K562 (cell line): ENCODE measurements at regions not wholly inside any gene's neighbourhood (a gene's known extent, or its start where the extent isn't known, plus 50 kb on each side); places are given as distances from the start of the nearest gene placed in this dataset.

Experiments used
- ATAC-seq: fragments of 200-7000 bp; cut with Tn5 transposase; 3 replicates; pipeline ENCODE4 v1.9.1; 2020; ENCODE audit warnings: moderate library complexity
- BruUV-seq: library from RNA; stranded (reverse); fragments of 400-500 nt; replicated peaks from 2 replicates; lab custom pipeline; 2021; lab: Mats Ljungman, UMichigan
- CTCF ChIA-PET: fragments of 300-600 bp; formaldehyde crosslinking; extraction: SDS; loops from one replicate; lab custom pipeline; 2021; ENCODE audit warnings: low intra/inter-chr PET ratio; lab: Yijun Ruan, JAX
- POLR2A ChIA-PET: fragments of 300-600, 350-650 bp; sonication (Branson Sonifier 250); formaldehyde crosslinking; extraction: SDS; loops from one replicate; lab custom pipeline; 2021; ENCODE audit warnings: antibody characterized with exemption, inconsistent platforms; lab: Yijun Ruan, JAX
- DNase-seq, 4 experiments: peaks; one replicate each; pipeline versions ENCODE4 v3.0.0 to v3.0.0-alpha.2; 2011 to 2018; ENCODE audit warnings: low spot score in 3 of 4, mixed read lengths in 3 of 4; ENCODE audit errors: extremely low read depth in 1 of 4
- FAIRE-seq: peaks from 2 replicates; lab custom pipeline; 2011; peaks lifted over from hg19 to GRCh38; lab: Jason Lieb, UNC
- H2AFZ ChIP-seq: 2 replicates; pipeline ENCODE4 v1.6.0; 2011; ENCODE audit warnings: low read depth, low read length, control low read depth, inconsistent platforms
- H3K27ac ChIP-seq: fragments of 200-600 bp; 3 replicates; pipeline ENCODE4 v1.8.0; 2011; ENCODE audit warnings: low read depth, mild to moderate bottlenecking, control low read depth, inconsistent platforms, low read length, moderate library complexity, mixed read lengths; ENCODE audit errors: extremely low read depth
- H3K27me3 ChIP-seq, 2 experiments: fragments of 300-600 bp in 1 of 2; 2 replicates in 1 of 2; 3 replicates in 1 of 2; pipeline versions ENCODE4 v1.6.0 to v1.8.0; 2011; ENCODE audit warnings: inconsistent platforms in 2 of 2, low read length in 2 of 2, mild to moderate bottlenecking in 1 of 2, mixed read lengths in 1 of 2, moderate library complexity in 1 of 2; ENCODE audit not compliant: control insufficient read depth in 2 of 2, insufficient read depth in 2 of 2
- H3K36me3 ChIP-seq: fragments of 300-600 bp; 3 replicates; pipeline ENCODE4 v1.8.0; 2011; ENCODE audit warnings: mild to moderate bottlenecking, low read length, inconsistent platforms; ENCODE audit not compliant: control insufficient read depth, insufficient read depth
- H3K4me1 ChIP-seq, 2 experiments: fragments of 200-600 bp in 1 of 2; replicated peaks in 1 of 2; 2 replicates in 1 of 2; 3 replicates in 1 of 2; pipeline versions ENCODE4 v1.5.1 to v1.8.0; 2011; ENCODE audit warnings: inconsistent platforms in 2 of 2, low read length in 2 of 2, mild to moderate bottlenecking in 1 of 2, mixed read lengths in 1 of 2, moderate library complexity in 1 of 2; ENCODE audit not compliant: control insufficient read depth in 2 of 2, insufficient read depth in 2 of 2
- H3K4me2 ChIP-seq: 2 replicates; pipeline ENCODE4 v1.6.1; 2011; ENCODE audit warnings: low read length, control low read depth, inconsistent platforms, mixed read lengths; ENCODE audit not compliant: insufficient read depth
- H3K4me3 ChIP-seq: fragments of 200-600 bp; sonication (generic), shearing (Covaris generic); 2 replicates; pipeline ENCODE4 v1.5.1; 2016; ENCODE audit warnings: control low read depth, inconsistent platforms
- H3K79me2 ChIP-seq: fragments of 200-600 bp; 3 replicates; pipeline ENCODE4 v1.8.0; 2011; ENCODE audit warnings: low read length, inconsistent platforms; ENCODE audit not compliant: control insufficient read depth, insufficient read depth
- H3K9ac ChIP-seq, 2 experiments: 2 replicates each; pipeline versions ENCODE4 v1.6.0 to v1.6.1; 2011; ENCODE audit warnings: low read depth in 2 of 2, low read length in 2 of 2, control low read depth in 1 of 2, inconsistent platforms in 1 of 2, mild to moderate bottlenecking in 1 of 2, mixed read lengths in 1 of 2; ENCODE audit not compliant: insufficient read depth in 1 of 2
- H3K9me1 ChIP-seq: one replicate; pipeline ENCODE4 v1.6.0; 2011; ENCODE audit warnings: inconsistent platforms, mild to moderate bottlenecking, low read length, moderate library complexity; ENCODE audit not compliant: control insufficient read depth, insufficient read depth
- H3K9me3 ChIP-seq: replicated peaks from 2 replicates; pipeline ENCODE4 v1.5.1; 2011; ENCODE audit warnings: low read depth, low read length, inconsistent platforms; ENCODE audit not compliant: control insufficient read depth, insufficient read depth
- H4K20me1 ChIP-seq: replicated peaks from 2 replicates; pipeline ENCODE4 v1.6.1; 2011; ENCODE audit warnings: low read length, inconsistent platforms, mixed read lengths; ENCODE audit not compliant: control insufficient read depth, insufficient read depth
- ATF1 ChIP-seq, 2 experiments: fragments of 450-650 bp in 1 of 2; IDR thresholded peaks; 2 replicates each; pipeline ENCODE4 v1.6.1; 2016; ENCODE audit warnings: missing compliant biosample characterization in 1 of 2, missing genetic modification characterization in 1 of 2
- HNRNPH1 ChIP-seq: fragments of 200-400 bp; formaldehyde crosslinking; optimal IDR thresholded peaks from 2 replicates; pipeline ENCODE3; 2017; ENCODE audit warnings: low read depth, mild to moderate bottlenecking, low read length, moderate library complexity
- NBN ChIP-seq: fragments of 450-650 bp; IDR thresholded peaks from 2 replicates; pipeline ENCODE4 v1.6.1; 2016; ENCODE audit warnings: low read depth, mild to moderate bottlenecking
- NR2F6 ChIP-seq: fragments of 450-650 bp; formaldehyde crosslinking; IDR thresholded peaks from 2 replicates; pipeline ENCODE4 v1.4.0; 2020; ENCODE audit warnings: mild to moderate bottlenecking
- SIN3A ChIP-seq, 2 experiments: fragments of 150-350 bp in 1 of 2; IDR thresholded peaks; 2 replicates each; pipeline ENCODE4 v1.6.1; 2011 to 2016; ENCODE audit warnings: borderline replicate concordance in 2 of 2, low read depth in 2 of 2, low read length in 2 of 2, mild to moderate bottlenecking in 2 of 2, moderate library complexity in 2 of 2; ENCODE audit not compliant: control insufficient read depth in 1 of 2
- SRSF3 ChIP-seq: fragments of 200-400 bp; formaldehyde crosslinking; IDR thresholded peaks from 2 replicates; pipeline ENCODE4 v1.6.1; 2016; ENCODE audit warnings: mild to moderate bottlenecking, low read length, moderate library complexity; ENCODE audit not compliant: insufficient read depth
- ZNF75A ChIP-seq: fragments of 450-650 bp; formaldehyde crosslinking; IDR thresholded peaks from 2 replicates; pipeline ENCODE4 v1.4.0; 2020; ENCODE audit warnings: mild to moderate bottlenecking
- WGBS: fragments of 100-300 bp; shearing (Covaris generic); methylation state at CpG from one replicate; pipeline ENCODE4 v1.1.6; 2016; ENCODE audit warnings: low coverage, mixed read lengths; ENCODE audit not compliant: insufficient coverage; ENCODE audit errors: missing lambda C conversion rate; 5-methylcytosine and 5-hydroxymethylcytosine counted together
- in situ Hi-C: fragments of 300-500 bp; cut with MboI; formaldehyde crosslinking; loops from 4 replicates; pipeline ENCODE4 v1.15.0; 2018; ENCODE audit warnings: inconsistent platforms, mixed read lengths
- intact Hi-C: fragments of 100-400 bp; cut with micrococcal nuclease; formaldehyde crosslinking; loops from 2 replicates; pipeline ENCODE4 v1.14.2; 2022
- TF ChIP-seq, protein P1 (sequence below): fragments of 450-650 bp; IDR thresholded peaks from 2 replicates; pipeline ENCODE4 v1.6.1; 2016; ENCODE audit warnings: low read depth, mild to moderate bottlenecking, moderate library complexity
- TF ChIP-seq, protein P2 (sequence below): fragments of 250-450 bp; sonication (Bioruptor Pico); IDR thresholded peaks from 2 replicates; pipeline ENCODE4 v1.8.0; 2022; ENCODE audit warnings: moderate library complexity, mild to moderate bottlenecking, inconsistent platforms
- TF ChIP-seq, protein P3 (sequence below): fragments of 450-650 bp; formaldehyde crosslinking; IDR thresholded peaks from 2 replicates; pipeline ENCODE4 v1.4.0; 2020; ENCODE audit warnings: mild to moderate bottlenecking, moderate library complexity

- TF ChIP-seq, protein P1, sequence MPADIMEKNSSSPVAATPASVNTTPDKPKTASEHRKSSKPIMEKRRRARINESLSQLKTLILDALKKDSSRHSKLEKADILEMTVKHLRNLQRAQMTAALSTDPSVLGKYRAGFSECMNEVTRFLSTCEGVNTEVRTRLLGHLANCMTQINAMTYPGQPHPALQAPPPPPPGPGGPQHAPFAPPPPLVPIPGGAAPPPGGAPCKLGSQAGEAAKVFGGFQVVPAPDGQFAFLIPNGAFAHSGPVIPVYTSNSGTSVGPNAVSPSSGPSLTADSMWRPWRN: no peak
- TF ChIP-seq HNRNPH1 (no peak), SIN3A (IDR thresholded peaks at IDR 0.05; ENCODE audit: borderline replicate concordance in 2 of 2, control insufficient read depth in 1 of 2, low read depth in 2 of 2, low read length in 2 of 2) (no peak), NBN (no peak)
- TF ChIP-seq, protein P2, sequence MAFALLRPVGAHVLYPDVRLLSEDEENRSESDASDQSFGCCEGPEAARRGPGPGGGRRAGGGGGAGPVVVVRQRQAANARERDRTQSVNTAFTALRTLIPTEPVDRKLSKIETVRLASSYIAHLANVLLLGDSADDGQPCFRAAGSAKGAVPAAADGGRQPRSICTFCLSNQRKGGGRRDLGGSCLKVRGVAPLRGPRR (CRISPR knock-in tag): no peak
- TF ChIP-seq, protein P3, sequence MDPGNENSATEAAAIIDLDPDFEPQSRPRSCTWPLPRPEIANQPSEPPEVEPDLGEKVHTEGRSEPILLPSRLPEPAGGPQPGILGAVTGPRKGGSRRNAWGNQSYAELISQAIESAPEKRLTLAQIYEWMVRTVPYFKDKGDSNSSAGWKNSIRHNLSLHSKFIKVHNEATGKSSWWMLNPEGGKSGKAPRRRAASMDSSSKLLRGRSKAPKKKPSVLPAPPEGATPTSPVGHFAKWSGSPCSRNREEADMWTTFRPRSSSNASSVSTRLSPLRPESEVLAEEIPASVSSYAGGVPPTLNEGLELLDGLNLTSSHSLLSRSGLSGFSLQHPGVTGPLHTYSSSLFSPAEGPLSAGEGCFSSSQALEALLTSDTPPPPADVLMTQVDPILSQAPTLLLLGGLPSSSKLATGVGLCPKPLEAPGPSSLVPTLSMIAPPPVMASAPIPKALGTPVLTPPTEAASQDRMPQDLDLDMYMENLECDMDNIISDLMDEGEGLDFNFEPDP (CRISPR knock-in tag): no peak
- TF ChIP-seq, all 486 proteins: peak for 0
Observed at GRCh38 chr2:21928292-21928691, 804.5 kb downstream of the TDRD15 start (continued).

DNA sequence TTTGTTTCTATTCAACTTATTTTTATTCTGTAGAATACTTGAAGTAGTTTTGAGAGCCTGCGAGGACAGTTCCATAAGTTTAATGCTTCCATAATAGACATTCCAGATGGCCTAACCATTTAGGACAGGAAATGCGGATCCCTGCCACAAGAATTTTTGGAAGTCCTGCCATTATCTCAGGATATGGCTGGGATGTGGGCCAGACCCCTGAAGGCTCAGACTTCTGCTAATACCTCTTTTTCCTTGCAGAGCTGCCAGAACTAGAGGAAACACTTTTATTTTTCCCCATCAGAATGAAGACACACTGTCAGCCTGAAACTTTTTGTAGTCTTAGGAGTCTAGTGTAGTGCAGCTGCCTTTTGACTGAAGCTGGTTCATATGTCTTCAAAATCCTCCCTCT lies 806.5 kb downstream of the TDRD15 start:
- CTCF ChIA-PET: no interaction called here
- Histone ChIP-seq H3K27ac (no peak overlapping the region), H3K79me2 (no peaks in the 10 kb centered on the region), H3K4me3 (no peak overlapping the region)
- DNase-seq (no peak), FAIRE-seq (no peak)
- intact Hi-C loops: no loop called here
- no peak for TF ChIP-seq NR2F6 (CRISPR knock-in tag)
- no peak for TF ChIP-seq ZNF75A (CRISPR knock-in tag)
- TF ChIP-seq SRSF3: no peak
- no peak for TF ChIP-seq ATF1 (CRISPR knock-in tag; IDR thresholded peaks at IDR 0.05)
- no peak for TF ChIP-seq ATF1 (tag; IDR thresholded peaks at IDR 0.05)
- TF ChIP-seq, all 486 proteins: peak for 0
- H3K4me2 ChIP-seq: no peak overlapping the region
- H3K9me3 ChIP-seq: no peaks in the 10 kb centered on the region
- ATAC-seq: no peak
- no peaks in the 10 kb centered on the region for H3K27me3 ChIP-seq
- no peak overlapping the region for H3K9ac ChIP-seq
- H3K4me1 ChIP-seq: no peaks in the 10 kb centered on the region
- no peaks in the 10 kb centered on the region for H4K20me1 ChIP-seq
- H2AFZ ChIP-seq: no peak overlapping the region
- H3K9me1 ChIP-seq: no peaks in the 10 kb centered on the region
- no TSS peak for BruUV-seq
- no peaks in the 10 kb centered on the region for H3K36me3 ChIP-seq
- 5% methylated on average over 2 of the region's 2 CpGs for WGBS
- POLR2A ChIA-PET: no interaction called here
- in situ Hi-C loops: no loop called here
